ENCODE measurements at regions not wholly inside any gene's neighbourhood (a gene's known extent, or its start where the extent isn't known, plus 50 kb on each side); places are given as distances from the start of the nearest gene placed in this dataset.
A peak's percentile ranks its signal among the peaks of the same experiment; 100 is the strongest.

DNA sequence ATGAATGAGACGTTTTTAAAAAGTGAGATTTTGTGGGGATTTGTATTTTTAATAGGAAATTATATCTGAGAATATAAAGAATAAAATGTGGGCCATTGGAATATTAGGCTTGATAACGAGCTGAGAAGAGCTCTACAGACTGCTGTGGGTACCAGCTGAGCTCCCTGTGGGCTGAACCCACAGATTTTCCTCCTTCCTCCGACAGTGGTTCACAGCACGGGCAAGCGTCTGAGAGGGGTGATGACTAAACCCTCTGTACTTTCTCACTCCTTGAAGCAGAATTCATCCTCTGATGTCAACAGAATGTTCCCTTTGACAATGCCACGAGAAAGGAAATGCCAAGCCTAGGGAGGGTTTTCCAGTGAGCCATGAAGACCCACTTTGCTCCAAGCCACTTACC, 102.7 kb upstream of the AJAP1 start:
- Histone ChIP-seq H3K9me3 (no peaks in the 10 kb centered on the region), H3K27ac (replicated peaks in 1 of 4) (no peak overlapping the region), H3K36me3 (no peaks in the 10 kb centered on the region), H3K27me3 (peaks cover 0 to 31% (median 0%) of the 10 kb centered on the region in 4 donors), H3K4me3 (no peak overlapping the region), H3K4me1 (no peaks in the 10 kb centered on the region)
- DNase-seq (ENCODE audit: extremely low spot score): no peak
- intact Hi-C loops (cut with DNase I): no loop called here
- 64% methylated on average over 6 of the region's 6 CpGs for WGBS
- TF ChIP-seq EP300 (IDR thresholded peaks at IDR 0.05): no peak
- no peak for TF ChIP-seq POLR2AphosphoS5 (IDR thresholded peaks at IDR 0.05)
- TF ChIP-seq, protein P1, sequence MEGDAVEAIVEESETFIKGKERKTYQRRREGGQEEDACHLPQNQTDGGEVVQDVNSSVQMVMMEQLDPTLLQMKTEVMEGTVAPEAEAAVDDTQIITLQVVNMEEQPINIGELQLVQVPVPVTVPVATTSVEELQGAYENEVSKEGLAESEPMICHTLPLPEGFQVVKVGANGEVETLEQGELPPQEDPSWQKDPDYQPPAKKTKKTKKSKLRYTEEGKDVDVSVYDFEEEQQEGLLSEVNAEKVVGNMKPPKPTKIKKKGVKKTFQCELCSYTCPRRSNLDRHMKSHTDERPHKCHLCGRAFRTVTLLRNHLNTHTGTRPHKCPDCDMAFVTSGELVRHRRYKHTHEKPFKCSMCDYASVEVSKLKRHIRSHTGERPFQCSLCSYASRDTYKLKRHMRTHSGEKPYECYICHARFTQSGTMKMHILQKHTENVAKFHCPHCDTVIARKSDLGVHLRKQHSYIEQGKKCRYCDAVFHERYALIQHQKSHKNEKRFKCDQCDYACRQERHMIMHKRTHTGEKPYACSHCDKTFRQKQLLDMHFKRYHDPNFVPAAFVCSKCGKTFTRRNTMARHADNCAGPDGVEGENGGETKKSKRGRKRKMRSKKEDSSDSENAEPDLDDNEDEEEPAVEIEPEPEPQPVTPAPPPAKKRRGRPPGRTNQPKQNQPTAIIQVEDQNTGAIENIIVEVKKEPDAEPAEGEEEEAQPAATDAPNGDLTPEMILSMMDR (IDR thresholded peaks at IDR 0.05): no peak
- no peak for TF ChIP-seq POLR2A (IDR thresholded peaks at IDR 0.05; ENCODE audit: low read depth)

DNA sequence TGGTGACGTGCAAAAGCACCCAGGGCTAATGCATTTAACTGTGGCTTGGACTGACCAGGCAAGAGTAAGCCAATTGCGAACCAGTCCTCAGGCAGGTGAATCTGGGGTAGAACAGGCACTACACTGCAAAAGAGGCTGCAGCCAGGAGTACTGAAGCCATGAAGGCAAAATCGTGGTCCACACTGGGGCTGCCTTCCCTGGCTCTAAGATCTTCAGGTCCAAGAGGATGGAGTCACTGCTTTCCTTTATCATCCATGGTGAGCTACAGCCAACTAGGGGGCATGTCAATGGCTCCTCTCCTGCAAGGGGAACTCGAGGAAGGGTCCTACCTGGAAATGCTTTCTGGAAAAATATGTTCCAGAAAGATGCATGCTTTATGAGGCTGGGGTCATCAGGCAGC, 100.6 kb upstream of the AJAP1 start:
- no peak overlapping the region for H3K4me3 ChIP-seq
- TF ChIP-seq, protein P1 (IDR thresholded peaks at IDR 0.05): no peak
- TF ChIP-seq POLR2A (IDR thresholded peaks at IDR 0.05; ENCODE audit: low read depth) (no peak), POLR2AphosphoS5 (IDR thresholded peaks at IDR 0.05) (no peak), EP300 (IDR thresholded peaks at IDR 0.05) (no peak)
- H3K4me1 ChIP-seq: no peaks in the 10 kb centered on the region
- WGBS: 64% methylated on average over 4 of the region's 4 CpGs
- intact Hi-C loops (cut with DNase I): no loop called here
- H3K9me3 ChIP-seq: no peaks in the 10 kb centered on the region
- no peaks in the 10 kb centered on the region for H3K36me3 ChIP-seq
- peaks cover 0 to 23% (median 0%) of the 10 kb centered on the region in 4 donors for H3K27me3 ChIP-seq
- H3K27ac ChIP-seq (replicated peaks in 1 of 4): no peak overlapping the region
- DNase-seq (ENCODE audit: extremely low spot score): peak; percentile 60

DNA sequence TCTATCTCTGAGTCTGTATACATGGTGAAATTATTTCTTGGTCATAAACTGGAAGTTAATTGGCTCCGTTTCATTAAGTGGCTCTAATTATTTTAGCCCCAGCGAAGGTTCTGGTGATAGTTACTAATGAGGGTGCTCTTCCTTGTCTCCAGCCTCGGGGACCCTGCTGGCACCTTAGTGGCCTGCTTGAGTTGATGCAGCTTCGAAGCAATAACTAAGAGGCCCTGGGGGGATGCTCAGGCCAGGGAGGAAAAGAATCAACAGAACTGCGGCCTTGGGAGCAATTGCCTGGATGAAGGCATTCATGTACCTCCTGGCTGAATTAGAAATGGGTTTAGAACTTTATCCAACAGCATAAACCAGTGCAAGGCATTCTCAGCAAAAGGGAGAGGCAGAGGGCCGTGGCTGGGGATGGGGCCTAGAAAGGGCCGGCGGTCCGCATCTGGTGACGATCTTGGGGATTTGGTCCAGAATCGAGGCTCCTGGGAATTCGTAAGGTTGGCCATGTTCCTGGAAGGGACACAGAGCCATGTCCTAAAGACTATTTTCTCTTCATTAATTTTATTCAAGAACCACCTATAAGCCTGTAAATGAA, 100.0 kb upstream of the AJAP1 start:
- peak; percentile 64 for DNase-seq (ENCODE audit: extremely low spot score)
- Histone ChIP-seq H3K4me1 (no peaks in the 10 kb centered on the region), H3K36me3 (no peaks in the 10 kb centered on the region), H3K9me3 (no peaks in the 10 kb centered on the region), H3K27me3 (peaks cover 0 to 25% (median 0%) of the 10 kb centered on the region in 4 donors), H3K4me3 (no peak overlapping the region), H3K27ac (replicated peaks in 1 of 4) (no peak overlapping the region)
- TF ChIP-seq, protein P1 (IDR thresholded peaks at IDR 0.05): no peak
- no peak for TF ChIP-seq POLR2A (IDR thresholded peaks at IDR 0.05; ENCODE audit: low read depth)
- TF ChIP-seq POLR2AphosphoS5 (IDR thresholded peaks at IDR 0.05): no peak
- TF ChIP-seq EP300 (IDR thresholded peaks at IDR 0.05): no peak
- intact Hi-C loops (cut with DNase I): no loop called here
- 79% methylated on average over 12 of the region's 12 CpGs for WGBS

DNA sequence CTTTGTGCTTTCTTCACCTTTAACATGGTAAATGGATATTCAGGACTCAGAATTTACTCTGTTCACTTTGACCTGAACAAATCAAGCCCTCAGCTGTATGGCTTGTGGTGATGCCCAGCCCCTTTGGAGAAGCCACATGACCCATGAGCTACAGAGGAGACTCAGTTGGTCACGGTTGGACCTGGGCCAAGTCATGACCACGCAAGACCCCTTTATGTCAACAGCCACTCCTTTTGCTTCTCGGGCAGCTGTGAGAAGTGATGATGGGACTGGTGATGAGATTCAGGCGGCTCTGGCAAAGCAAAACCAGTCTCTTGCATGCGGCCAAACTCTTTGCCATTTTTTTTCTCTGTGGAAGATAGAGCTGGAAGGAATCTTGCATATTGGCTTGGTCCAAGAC, 96.5 kb upstream of the AJAP1 start:
- TF ChIP-seq, protein P1 (IDR thresholded peaks at IDR 0.05): no peak
- TF ChIP-seq EP300 (IDR thresholded peaks at IDR 0.05): no peak
- no peak for TF ChIP-seq POLR2AphosphoS5 (IDR thresholded peaks at IDR 0.05)
- no peak for TF ChIP-seq POLR2A (IDR thresholded peaks at IDR 0.05; ENCODE audit: low read depth)
- intact Hi-C loops (cut with DNase I): no loop called here
- WGBS: 77% methylated on average over 5 of the region's 5 CpGs
- Histone ChIP-seq H3K4me3 (no peak overlapping the region), H3K27ac (replicated peaks in 1 of 4) (no peak overlapping the region), H3K27me3 (peaks cover 0 to 34% (median 0%) of the 10 kb centered on the region in 4 donors), H3K36me3 (no peaks in the 10 kb centered on the region), H3K9me3 (no peaks in the 10 kb centered on the region), H3K4me1 (no peaks in the 10 kb centered on the region)
- DNase-seq (ENCODE audit: extremely low spot score): peak; percentile 70

DNA sequence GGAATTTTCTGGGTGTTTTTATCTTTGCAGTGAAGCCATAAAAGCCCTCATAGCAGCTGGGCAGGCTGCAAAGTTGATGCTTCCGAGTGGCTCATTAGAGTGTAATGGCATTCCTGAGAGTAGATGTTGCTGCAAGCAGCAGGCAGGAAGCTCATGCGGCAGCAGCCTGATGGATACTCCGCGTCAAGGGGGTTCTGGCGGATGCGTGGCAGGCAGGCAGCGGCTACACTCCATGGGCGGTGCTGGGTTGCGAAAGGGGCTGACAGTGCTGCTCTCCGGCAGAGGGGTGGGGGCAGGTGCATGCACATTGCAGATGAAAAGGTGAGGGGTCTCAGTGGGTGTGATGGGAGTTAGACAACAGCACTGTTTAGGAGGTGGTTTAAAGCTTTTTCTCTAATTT, 93.2 kb upstream of the AJAP1 start:
- H3K36me3 ChIP-seq: no peaks in the 10 kb centered on the region
- 7% methylated on average over 10 of the region's 10 CpGs for WGBS
- DNase-seq (ENCODE audit: extremely low spot score): no peak
- no peaks in the 10 kb centered on the region for H3K9me3 ChIP-seq
- intact Hi-C loops (cut with DNase I): no loop called here
- no peaks in the 10 kb centered on the region for H3K4me1 ChIP-seq
- H3K27ac ChIP-seq (replicated peaks in 1 of 4): no peak overlapping the region
- TF ChIP-seq POLR2AphosphoS5 (IDR thresholded peaks at IDR 0.05) (no peak), POLR2A (IDR thresholded peaks at IDR 0.05; ENCODE audit: low read depth) (no peak), EP300 (IDR thresholded peaks at IDR 0.05) (no peak)
- TF ChIP-seq, protein P1 (IDR thresholded peaks at IDR 0.05): no peak
- no peak overlapping the region for H3K4me3 ChIP-seq
- H3K27me3 ChIP-seq: peaks cover 0 to 42% (median 0%) of the 10 kb centered on the region in 4 donors
